Sigmoid colon (tissue), 6 donors: ENCODE measurements at regions not wholly inside any gene's neighbourhood (a gene's known extent, or its start where the extent isn't known, plus 50 kb on each side); places are given as distances from the start of the nearest gene placed in this dataset.

Source experiments
- DNase-seq: peaks from one replicate; pipeline ENCODE4 v3.0.0-alpha.2; 2019
- H3K27ac ChIP-seq, 4 donors: fragments of 200-600 bp; sonication (generic); one replicate each; pipeline ENCODE4 v1.5.1; 2016 to 2019; ENCODE audit warnings: mild to moderate bottlenecking in 1 of 4
- H3K27me3 ChIP-seq, 3 donors: fragments of 200-600 bp; sonication (generic); one replicate each; pipeline ENCODE4 v1.5.1; 2019; ENCODE audit warnings: mild to moderate bottlenecking in 1 of 3
- H3K36me3 ChIP-seq, 4 donors: fragments of 200-600 bp; sonication (generic); one replicate each; pipeline ENCODE4 v1.5.1; 2016 to 2019
- H3K4me1 ChIP-seq, 4 donors: fragments of 200-600 bp; sonication (generic); one replicate each; pipeline ENCODE4 v1.5.1; 2017 to 2019
- H3K4me3 ChIP-seq, 4 donors: fragments of 200-600 bp; sonication (generic); one replicate each; pipeline ENCODE4 v1.5.1; 2017 to 2019; ENCODE audit warnings: mild to moderate bottlenecking in 2 of 4, moderate library complexity in 1 of 4
- H3K9me3 ChIP-seq, 4 donors: fragments of 200-600 bp in 3 of 4; sonication (generic) in 3 of 4; one replicate each; pipeline versions ENCODE4 v1.5.1 to v1.6.1; 2013 to 2019
- EP300 ChIP-seq, 4 donors: sonication (generic); formaldehyde crosslinking; IDR thresholded peaks; one replicate each; pipeline ENCODE4 v1.6.1; 2017; ENCODE audit warnings: antibody characterized with exemption in 4 of 4
- POLR2A ChIP-seq, 2 donors: fragments of 450-650 bp; IDR thresholded peaks; one replicate each; pipeline ENCODE4 v1.6.1; 2016; ENCODE audit warnings: antibody characterized with exemption in 2 of 2, mild to moderate bottlenecking in 2 of 2, moderate library complexity in 2 of 2
- POLR2AphosphoS5 ChIP-seq, 4 donors: sonication (generic); formaldehyde crosslinking; IDR thresholded peaks; one replicate each; pipeline ENCODE4 v1.6.1; 2017; ENCODE audit warnings: antibody characterized with exemption in 4 of 4
- WGBS, 2 donors: extraction: QIAGEN DNeasy Blood & Tissue Kit; methylation state at CpG; one replicate each; pipeline ENCODE4 v1.1.7; 2013; 5-methylcytosine and 5-hydroxymethylcytosine counted together
- intact Hi-C: fragments of 100-400 bp; cut with DNase I; formaldehyde crosslinking; loops from one replicate; pipeline ENCODE4 v1.15.1; 2023
- TF ChIP-seq, protein P1 (sequence below), 4 experiments: fragments of 450-650 bp in 3 of 4; fragments of 200-600 bp in 1 of 4; IDR thresholded peaks; one replicate each; pipeline ENCODE4 v1.5.1; 2016 to 2019; ENCODE audit warnings: antibody characterized with exemption in 4 of 4, mild to moderate bottlenecking in 3 of 4, moderate library complexity in 2 of 4
- donor health status: healthy with polysubstance abuse.
- donor health status: healthy.

DNA sequence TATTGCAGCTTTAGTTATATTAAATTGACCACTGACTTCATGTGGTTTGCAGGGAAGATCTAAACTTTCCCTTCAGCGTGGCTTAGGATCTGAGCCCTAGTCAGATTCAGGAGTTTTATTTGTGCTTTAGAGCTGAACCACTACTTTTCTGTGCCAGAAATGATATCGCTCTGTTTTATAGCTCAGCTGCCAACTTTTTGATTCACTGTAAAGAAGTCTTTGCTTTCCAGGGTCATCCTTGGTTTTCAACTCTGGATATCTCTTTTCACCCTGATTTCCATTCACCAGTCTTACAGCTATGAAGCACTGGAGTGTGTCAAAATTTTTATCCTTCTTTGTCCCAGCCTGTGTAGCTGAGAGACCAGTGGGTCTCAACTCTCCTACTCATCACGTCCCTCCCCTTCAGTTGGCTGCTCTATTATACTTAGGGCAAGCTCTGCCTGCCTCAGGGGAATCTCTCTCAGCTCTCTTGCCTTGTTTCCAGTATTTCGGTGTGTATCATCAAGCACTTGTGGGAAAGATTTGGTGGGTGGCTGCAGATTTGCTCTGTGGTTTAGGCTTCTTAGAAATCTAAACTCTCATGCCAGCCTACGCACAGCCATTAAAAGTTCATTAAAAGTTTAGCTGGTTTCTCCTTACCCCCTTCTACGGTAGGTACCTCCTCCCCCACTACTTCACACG is 425.5 kb downstream of the TENT5A start:
- TF ChIP-seq EP300 (IDR thresholded peaks at IDR 0.05) (no peak), POLR2AphosphoS5 (IDR thresholded peaks at IDR 0.05) (no peak), POLR2A (IDR thresholded peaks at IDR 0.05) (no peak)
- TF ChIP-seq, protein P1, sequence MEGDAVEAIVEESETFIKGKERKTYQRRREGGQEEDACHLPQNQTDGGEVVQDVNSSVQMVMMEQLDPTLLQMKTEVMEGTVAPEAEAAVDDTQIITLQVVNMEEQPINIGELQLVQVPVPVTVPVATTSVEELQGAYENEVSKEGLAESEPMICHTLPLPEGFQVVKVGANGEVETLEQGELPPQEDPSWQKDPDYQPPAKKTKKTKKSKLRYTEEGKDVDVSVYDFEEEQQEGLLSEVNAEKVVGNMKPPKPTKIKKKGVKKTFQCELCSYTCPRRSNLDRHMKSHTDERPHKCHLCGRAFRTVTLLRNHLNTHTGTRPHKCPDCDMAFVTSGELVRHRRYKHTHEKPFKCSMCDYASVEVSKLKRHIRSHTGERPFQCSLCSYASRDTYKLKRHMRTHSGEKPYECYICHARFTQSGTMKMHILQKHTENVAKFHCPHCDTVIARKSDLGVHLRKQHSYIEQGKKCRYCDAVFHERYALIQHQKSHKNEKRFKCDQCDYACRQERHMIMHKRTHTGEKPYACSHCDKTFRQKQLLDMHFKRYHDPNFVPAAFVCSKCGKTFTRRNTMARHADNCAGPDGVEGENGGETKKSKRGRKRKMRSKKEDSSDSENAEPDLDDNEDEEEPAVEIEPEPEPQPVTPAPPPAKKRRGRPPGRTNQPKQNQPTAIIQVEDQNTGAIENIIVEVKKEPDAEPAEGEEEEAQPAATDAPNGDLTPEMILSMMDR (IDR thresholded peaks at IDR 0.05) = no peak
- no peak overlapping the region for H3K27ac ChIP-seq
- no peaks in the 10 kb centered on the region for H3K9me3 ChIP-seq
- intact Hi-C loops = no loop called here
- DNase-seq = no peak
- no peaks in the 10 kb centered on the region for H3K4me1 ChIP-seq
- H3K36me3 ChIP-seq = no peaks in the 10 kb centered on the region
- H3K4me3 ChIP-seq = no peak overlapping the region
- WGBS, 2 donors = 64 to 73% methylated on average over 7 of the region's 7 CpGs
- H3K27me3 ChIP-seq = no peaks in the 10 kb centered on the region

DNA sequence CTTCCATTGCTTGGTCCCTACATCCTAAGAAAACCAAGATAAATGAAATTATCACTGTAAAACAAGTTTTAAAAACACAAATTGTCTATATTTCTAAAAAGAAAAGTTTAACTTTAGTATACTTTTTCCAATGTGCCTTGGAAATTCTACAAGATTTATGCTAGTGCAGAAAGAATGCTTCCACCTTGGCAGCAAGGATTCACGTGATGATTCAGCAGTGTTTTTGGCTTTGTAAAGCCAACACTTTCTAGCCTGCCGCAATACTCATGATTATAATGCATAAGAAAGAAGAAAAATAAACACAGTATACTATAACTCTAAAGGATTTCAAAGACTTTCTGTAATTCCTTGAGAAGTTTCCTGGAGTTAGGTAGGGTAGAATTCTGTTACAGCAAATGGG is 442.7 kb downstream of the TENT5A start:
- no peaks in the 10 kb centered on the region for H3K27me3 ChIP-seq
- no peak overlapping the region for H3K27ac ChIP-seq
- H3K4me3 ChIP-seq = no peak overlapping the region
- H3K36me3 ChIP-seq = no peaks in the 10 kb centered on the region
- peaks cover 0 to 10% (median 2%) of the 10 kb centered on the region in 4 donors for H3K9me3 ChIP-seq
- DNase-seq = no peak
- no peaks in the 10 kb centered on the region for H3K4me1 ChIP-seq
- intact Hi-C loops = no loop called here
- TF ChIP-seq POLR2AphosphoS5 (IDR thresholded peaks at IDR 0.05) (no peak), POLR2A (IDR thresholded peaks at IDR 0.05) (no peak), EP300 (IDR thresholded peaks at IDR 0.05) (no peak)
- TF ChIP-seq, protein P1 (IDR thresholded peaks at IDR 0.05) = no peak
- 88 to 93% methylated on average over 2 of the region's 2 CpGs for WGBS, 2 donors

DNA sequence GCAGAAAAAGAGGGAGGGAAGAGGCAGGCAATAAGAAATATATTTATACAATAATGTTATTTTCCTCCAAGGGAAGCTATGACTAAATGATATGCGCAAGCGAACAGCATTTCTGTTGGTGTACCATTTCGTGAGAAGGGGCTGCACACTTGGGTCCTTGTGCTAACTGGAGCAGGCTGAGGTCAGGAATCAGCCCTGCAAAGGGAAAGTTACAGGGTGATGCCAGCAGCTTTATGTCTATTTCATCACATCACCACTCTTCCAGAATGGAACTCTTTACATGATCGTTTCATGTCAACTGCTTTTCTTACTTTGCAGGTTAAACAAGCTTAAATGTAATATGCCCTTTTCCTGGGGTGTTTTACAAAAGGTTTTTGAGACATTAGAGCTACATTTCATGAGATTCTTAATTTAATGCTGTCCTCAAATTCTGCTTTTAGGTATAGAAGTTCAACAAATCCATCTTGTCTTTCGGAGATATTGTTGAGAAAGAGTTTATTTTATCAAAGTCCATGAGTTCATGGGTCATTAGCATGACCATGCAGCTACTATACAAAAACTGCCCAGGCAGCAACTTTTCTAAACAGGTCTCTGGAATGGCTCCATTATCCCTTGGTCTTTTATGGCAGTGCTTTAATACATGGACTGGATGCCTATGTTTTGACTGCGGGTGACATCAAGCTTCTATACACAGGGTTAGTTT is 443.8 kb downstream of the TENT5A start:
- no peak for DNase-seq
- intact Hi-C loops = no loop called here
- TF ChIP-seq, protein P1 (IDR thresholded peaks at IDR 0.05) = no peak
- TF ChIP-seq POLR2AphosphoS5 (IDR thresholded peaks at IDR 0.05) (no peak), POLR2A (IDR thresholded peaks at IDR 0.05) (no peak), EP300 (IDR thresholded peaks at IDR 0.05) (no peak)
- H3K4me3 ChIP-seq = no peak overlapping the region
- H3K36me3 ChIP-seq = no peaks in the 10 kb centered on the region
- H3K27me3 ChIP-seq = no peaks in the 10 kb centered on the region
- H3K4me1 ChIP-seq = no peaks in the 10 kb centered on the region
- peaks cover 0 to under 1% (median 0%) of the 10 kb centered on the region in 4 donors for H3K9me3 ChIP-seq
- WGBS, 2 donors = 87% methylated on average over 6 of the region's 6 CpGs
- H3K27ac ChIP-seq = no peak overlapping the region

DNA sequence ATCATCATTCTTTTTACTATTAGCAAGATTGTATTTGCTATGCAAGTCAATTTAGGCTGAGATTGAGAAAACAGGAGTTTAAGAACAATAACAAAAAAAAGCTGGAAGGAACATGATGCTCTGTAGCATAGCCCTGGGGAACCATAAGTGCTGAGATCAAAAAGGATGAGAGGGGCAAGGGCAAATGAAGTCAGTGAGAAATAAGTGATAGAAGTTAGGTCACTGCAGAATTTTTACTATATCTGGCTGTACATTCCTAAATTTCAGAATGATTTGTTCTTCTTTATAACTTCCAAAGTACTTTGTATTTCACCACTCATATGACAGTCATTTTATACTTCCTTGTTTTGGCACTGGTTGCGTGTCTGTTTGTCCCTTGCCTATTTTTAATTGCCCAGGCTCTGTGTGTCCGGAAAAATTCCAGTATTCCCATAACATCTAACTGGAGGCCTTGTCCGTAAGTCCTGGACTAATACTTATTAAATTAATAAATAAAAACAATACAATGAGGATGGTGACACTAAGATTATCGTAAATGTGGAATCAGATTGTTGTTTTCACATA is 444.7 kb downstream of the TENT5A start:
- Histone ChIP-seq H3K36me3 (no peaks in the 10 kb centered on the region), H3K9me3 (no peaks in the 10 kb centered on the region)
- 83 to 91% methylated on average over 4 of the region's 4 CpGs for WGBS, 2 donors

More for the DNA sequence above, 444.7 kb downstream of the TENT5A start:
- TF ChIP-seq POLR2A (IDR thresholded peaks at IDR 0.05) = no peak
- TF ChIP-seq POLR2AphosphoS5 (IDR thresholded peaks at IDR 0.05) = no peak
- TF ChIP-seq, protein P1 (IDR thresholded peaks at IDR 0.05) = no peak
- no peak for TF ChIP-seq EP300 (IDR thresholded peaks at IDR 0.05)
- Histone ChIP-seq H3K4me1 (no peaks in the 10 kb centered on the region), H3K27ac (no peak overlapping the region), H3K27me3 (no peaks in the 10 kb centered on the region), H3K4me3 (no peak overlapping the region)
- no peak for DNase-seq
- intact Hi-C loops = no loop called here
